HFFc6 (cell line): ENCODE measurements at regions not wholly inside any gene's neighbourhood (a gene's known extent, or its start where the extent isn't known, plus 50 kb on each side); places are given as distances from the start of the nearest gene placed in this dataset.

Experiments used
- DNase-seq: peaks from one replicate; pipeline ENCODE4 v3.0.0-alpha.2; 2018
- H3K27ac Mint-ChIP-seq: 2 replicates; pipeline ENCODE4 v1.8.0; 2020; ENCODE audit warnings: mild to moderate bottlenecking, mixed read lengths
- H3K27me3 Mint-ChIP-seq: 2 replicates; pipeline ENCODE4 v1.8.0; 2021; ENCODE audit warnings: mild to moderate bottlenecking, moderate library complexity, mixed read lengths; ENCODE audit not compliant: insufficient read depth
- H3K36me3 Mint-ChIP-seq: 2 replicates; pipeline ENCODE4 v1.8.0; 2021; ENCODE audit warnings: low read depth, mixed read lengths
- H3K4me1 Mint-ChIP-seq: 2 replicates; pipeline ENCODE4 v1.8.0; 2020; ENCODE audit warnings: low read depth, mixed read lengths
- H3K4me3 Mint-ChIP-seq: 2 replicates; pipeline ENCODE4 v1.8.0; 2020; ENCODE audit warnings: mild to moderate bottlenecking, moderate library complexity, mixed read lengths
- H3K9me3 Mint-ChIP-seq: 2 replicates; pipeline ENCODE4 v1.8.0; 2020; ENCODE audit warnings: mild to moderate bottlenecking, mixed read lengths
- CTCF ChIP-seq: fragments of 200-600 bp; sonication (generic); IDR thresholded peaks from 2 replicates; pipeline ENCODE4 v1.5.0; 2021; ENCODE audit warnings: antibody characterized with exemption, mild to moderate bottlenecking

- H3K4me3 Mint-ChIP-seq, result no peak overlapping the region
- H3K27ac Mint-ChIP-seq, result no peak overlapping the region
- no peak for TF ChIP-seq CTCF
- H3K9me3 Mint-ChIP-seq, result peaks cover 54% of the 10 kb centered on the region
- DNase-seq, result no peak
- no peaks in the 10 kb centered on the region for H3K4me1 Mint-ChIP-seq
- no peaks in the 10 kb centered on the region for H3K36me3 Mint-ChIP-seq
- no peaks in the 10 kb centered on the region; the same call in 1 of the 2 replicates for H3K27me3 Mint-ChIP-seq
Measured at GRCh38 chr20:12894089-12894488, 114.7 kb upstream of the SPTLC3 start.

- Mint-ChIP-seq H3K4me3 (no peak overlapping the region), H3K9me3 (peaks cover 60% of the 10 kb centered on the region), H3K27me3 (peaks cover 2% of the 10 kb centered on the region), H3K4me1 (no peaks in the 10 kb centered on the region), H3K36me3 (peaks cover 8% of the 10 kb centered on the region; the same call in 1 of the 2 replicates), H3K27ac (no peak overlapping the region)
- TF ChIP-seq CTCF, result no peak
- DNase-seq, result no peak
Measured at GRCh38 chr20:12896180-12896579, 112.6 kb upstream of the SPTLC3 start.

GRCh38 chr20:12902992-12903391 is 105.8 kb upstream of the SPTLC3 start:
- Mint-ChIP-seq H3K4me1 (no peaks in the 10 kb centered on the region), H3K27me3 (peaks cover 2% of the 10 kb centered on the region)

GRCh38 chr20:12906361-12906760 is 102.4 kb upstream of the SPTLC3 start:
- H3K27me3 Mint-ChIP-seq, result no peaks in the 10 kb centered on the region
- H3K4me3 Mint-ChIP-seq, result no peak overlapping the region
- no peak for TF ChIP-seq CTCF
- H3K9me3 Mint-ChIP-seq, result peaks cover 32% of the 10 kb centered on the region
- peaks cover 9% of the 10 kb centered on the region; the same call in 1 of the 2 replicates for H3K36me3 Mint-ChIP-seq
- no peak for DNase-seq
- H3K4me1 Mint-ChIP-seq, result no peaks in the 10 kb centered on the region
- no peak overlapping the region for H3K27ac Mint-ChIP-seq

More at GRCh38 chr20:12902992-12903391, 105.8 kb upstream of the SPTLC3 start:
- TF ChIP-seq CTCF, result no peak
- no peak overlapping the region for H3K27ac Mint-ChIP-seq
- peaks cover 14% of the 10 kb centered on the region; the same call in 1 of the 2 replicates for H3K36me3 Mint-ChIP-seq
- H3K9me3 Mint-ChIP-seq, result peaks cover 42% of the 10 kb centered on the region
- DNase-seq, result no peak
- no peak overlapping the region for H3K4me3 Mint-ChIP-seq

GRCh38 chr20:12911372-12911771 is 97.4 kb upstream of the SPTLC3 start:
- Mint-ChIP-seq H3K27me3 (no peaks in the 10 kb centered on the region), H3K27ac (no peak overlapping the region), H3K4me3 (no peak overlapping the region), H3K4me1 (no peaks in the 10 kb centered on the region), H3K9me3 (peaks cover 34% of the 10 kb centered on the region), H3K36me3 (peaks cover 4% of the 10 kb centered on the region; the same call in 1 of the 2 replicates)
- no peak for TF ChIP-seq CTCF
- DNase-seq, result no peak
